Loucy (cell line): ENCODE measurements at regions not wholly inside any gene's neighbourhood (a gene's known extent, or its start where the extent isn't known, plus 50 kb on each side); places are given as distances from the start of the nearest gene placed in this dataset.

Experiments used
- H2AFZ ChIP-seq: fragments of 200-600 bp; sonication (generic); 2 replicates; pipeline ENCODE4 v1.6.0; 2016; ENCODE audit warnings: antibody characterized with exemption, mild to moderate bottlenecking, low read length, moderate library complexity
- H3F3A ChIP-seq: fragments of 200-600 bp; 2 replicates; pipeline ENCODE4 v1.6.0; 2016; ENCODE audit warnings: antibody characterized with exemption, low read depth, mild to moderate bottlenecking
- H3K27me3 ChIP-seq: fragments of 200-600 bp; sonication (generic); 2 replicates; pipeline ENCODE4 v1.6.1; 2014; ENCODE audit warnings: low read length, mild to moderate bottlenecking; ENCODE audit not compliant: insufficient read depth, poor library complexity, severe bottlenecking
- H3K36me3 ChIP-seq: fragments of 200-600 bp; sonication (generic); 2 replicates; pipeline ENCODE4 v1.6.1; 2016; ENCODE audit warnings: low read length; ENCODE audit not compliant: insufficient read depth
- H3K4me1 ChIP-seq: fragments of 200-600 bp; sonication (generic); 2 replicates; pipeline ENCODE4 v1.5.1; 2014; ENCODE audit warnings: low read length, mild to moderate bottlenecking; ENCODE audit not compliant: insufficient read depth, poor library complexity, severe bottlenecking
- H3K4me2 ChIP-seq: fragments of 200-600 bp; sonication (generic); 2 replicates; pipeline ENCODE4 v1.6.0; 2014; ENCODE audit warnings: antibody characterized with exemption, low read length, low read depth, mild to moderate bottlenecking; ENCODE audit not compliant: poor library complexity, severe bottlenecking
- H3K4me3 ChIP-seq: fragments of 200-600 bp; sonication (generic); 2 replicates; pipeline ENCODE4 v1.5.1; 2014; ENCODE audit warnings: low read length, mild to moderate bottlenecking, mixed read lengths; ENCODE audit not compliant: poor library complexity, severe bottlenecking
- H3K79me2 ChIP-seq: fragments of 200-600 bp; sonication (generic); 2 replicates; pipeline ENCODE4 v1.6.1; 2014; ENCODE audit warnings: low read length; ENCODE audit not compliant: insufficient read depth
- H3K9ac ChIP-seq: fragments of 200-600 bp; sonication (generic); 2 replicates; pipeline ENCODE4 v1.6.0; 2014; ENCODE audit warnings: mild to moderate bottlenecking, low read depth, low read length, moderate library complexity; ENCODE audit not compliant: poor library complexity, severe bottlenecking
- H3K9me2 ChIP-seq: fragments of 200-600 bp; sonication (generic); replicated peaks from 2 replicates; pipeline ENCODE4 v1.6.1; 2016; ENCODE audit warnings: low read depth, low read length, mixed read lengths
- H3K9me3 ChIP-seq: fragments of 200-600 bp; sonication (generic); 2 replicates; pipeline ENCODE4 v1.6.1; 2014; ENCODE audit warnings: mild to moderate bottlenecking, antibody characterized with exemption, low read length, low read depth; ENCODE audit not compliant: insufficient read depth
- H4K20me1 ChIP-seq: fragments of 200-600 bp; sonication (generic); 2 replicates; pipeline ENCODE4 v1.6.0; 2014; ENCODE audit warnings: antibody characterized with exemption, low read length, mild to moderate bottlenecking; ENCODE audit not compliant: insufficient read depth, poor library complexity, severe bottlenecking
- EZH2phosphoT487 ChIP-seq: fragments of 200-600 bp; IDR thresholded peaks from 2 replicates; pipeline ENCODE4 v1.6.1; 2018; ENCODE audit warnings: antibody characterized with exemption, mild to moderate bottlenecking, moderate library complexity, borderline replicate concordance
- TF ChIP-seq, protein P1 (sequence below): fragments of 200-600 bp; sonication (generic); conservative IDR thresholded peaks from 2 replicates; pipeline ENCODE4 v1.5.1; 2014; ENCODE audit warnings: mild to moderate bottlenecking, antibody characterized with exemption, low read length

GRCh38 chr3:113124256-113124830, 87.0 kb upstream of the BOC start:
- H3K9ac ChIP-seq = no peak overlapping the region
- no peak overlapping the region for H2AFZ ChIP-seq
- TF ChIP-seq EZH2phosphoT487 = no peak
- TF ChIP-seq, protein P1, sequence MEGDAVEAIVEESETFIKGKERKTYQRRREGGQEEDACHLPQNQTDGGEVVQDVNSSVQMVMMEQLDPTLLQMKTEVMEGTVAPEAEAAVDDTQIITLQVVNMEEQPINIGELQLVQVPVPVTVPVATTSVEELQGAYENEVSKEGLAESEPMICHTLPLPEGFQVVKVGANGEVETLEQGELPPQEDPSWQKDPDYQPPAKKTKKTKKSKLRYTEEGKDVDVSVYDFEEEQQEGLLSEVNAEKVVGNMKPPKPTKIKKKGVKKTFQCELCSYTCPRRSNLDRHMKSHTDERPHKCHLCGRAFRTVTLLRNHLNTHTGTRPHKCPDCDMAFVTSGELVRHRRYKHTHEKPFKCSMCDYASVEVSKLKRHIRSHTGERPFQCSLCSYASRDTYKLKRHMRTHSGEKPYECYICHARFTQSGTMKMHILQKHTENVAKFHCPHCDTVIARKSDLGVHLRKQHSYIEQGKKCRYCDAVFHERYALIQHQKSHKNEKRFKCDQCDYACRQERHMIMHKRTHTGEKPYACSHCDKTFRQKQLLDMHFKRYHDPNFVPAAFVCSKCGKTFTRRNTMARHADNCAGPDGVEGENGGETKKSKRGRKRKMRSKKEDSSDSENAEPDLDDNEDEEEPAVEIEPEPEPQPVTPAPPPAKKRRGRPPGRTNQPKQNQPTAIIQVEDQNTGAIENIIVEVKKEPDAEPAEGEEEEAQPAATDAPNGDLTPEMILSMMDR = no peak
- no peaks in the 10 kb centered on the region for H3K36me3 ChIP-seq
- H3K4me2 ChIP-seq = no peak overlapping the region
- H4K20me1 ChIP-seq = no peaks in the 10 kb centered on the region
- H3K9me3 ChIP-seq = no peaks in the 10 kb centered on the region
- no peak overlapping the region for H3K4me3 ChIP-seq
- H3K9me2 ChIP-seq = no peaks in the 10 kb centered on the region
- H3F3A ChIP-seq = no peaks in the 10 kb centered on the region
- H3K27me3 ChIP-seq = no peaks in the 10 kb centered on the region
- H3K79me2 ChIP-seq = no peaks in the 10 kb centered on the region
- H3K4me1 ChIP-seq = no peaks in the 10 kb centered on the region

- H3K4me2 ChIP-seq = no peak overlapping the region
- no peak overlapping the region for H3K4me3 ChIP-seq
- no peaks in the 10 kb centered on the region for H3K4me1 ChIP-seq
- H3K9me2 ChIP-seq = no peaks in the 10 kb centered on the region
- H3K9ac ChIP-seq = no peak overlapping the region
- H4K20me1 ChIP-seq = no peaks in the 10 kb centered on the region
- H3K79me2 ChIP-seq = no peaks in the 10 kb centered on the region
- no peaks in the 10 kb centered on the region for H3K27me3 ChIP-seq
- H3F3A ChIP-seq = no peaks in the 10 kb centered on the region
- H3K9me3 ChIP-seq = no peaks in the 10 kb centered on the region
- TF ChIP-seq EZH2phosphoT487 = no peak
- TF ChIP-seq, protein P1 = no peak
- H2AFZ ChIP-seq = no peak overlapping the region
- no peaks in the 10 kb centered on the region for H3K36me3 ChIP-seq
These were observed 85.4 kb upstream of the BOC start for GRCh38 chr3:113125951-113126350.

DNA sequence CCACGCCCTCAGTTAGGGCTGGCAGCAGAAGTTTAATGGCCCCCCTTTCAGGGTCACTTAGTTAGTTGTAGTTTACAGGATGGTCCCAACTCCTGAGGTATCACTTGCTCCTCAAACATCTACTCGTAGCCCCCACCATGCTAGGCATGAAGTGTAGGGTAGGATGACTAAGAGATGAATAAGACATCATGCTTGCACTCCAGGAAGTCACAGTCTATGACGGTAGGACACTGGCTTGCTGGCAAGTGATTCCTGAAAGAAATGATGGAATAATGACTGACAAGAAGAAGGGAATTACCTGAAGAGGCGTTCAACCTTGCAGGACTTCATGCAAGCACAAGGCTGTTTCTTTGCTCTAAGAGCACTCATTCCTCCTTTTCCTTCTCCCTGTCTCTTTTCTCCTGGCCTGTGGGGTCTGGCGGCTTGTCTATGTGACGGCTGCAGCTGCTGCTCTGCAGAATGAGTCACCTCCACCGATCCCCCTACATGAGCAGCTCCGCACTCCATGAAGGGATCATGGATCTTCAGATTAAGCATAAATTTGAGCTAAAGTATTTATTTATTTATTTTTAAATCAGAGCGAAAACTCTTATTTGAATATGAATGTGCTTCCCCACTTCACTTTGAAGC, 82.9 kb upstream of the BOC start:
- no peak overlapping the region for H3K9ac ChIP-seq
- H2AFZ ChIP-seq = no peak overlapping the region
- no peaks in the 10 kb centered on the region for H3K36me3 ChIP-seq
- no peaks in the 10 kb centered on the region for H4K20me1 ChIP-seq
- no peak overlapping the region for H3K4me2 ChIP-seq
- H3K79me2 ChIP-seq = no peaks in the 10 kb centered on the region
- TF ChIP-seq EZH2phosphoT487 = no peak
- TF ChIP-seq, protein P1 = no peak
- H3K9me2 ChIP-seq = no peaks in the 10 kb centered on the region
- no peaks in the 10 kb centered on the region for H3K4me1 ChIP-seq
- no peaks in the 10 kb centered on the region for H3K27me3 ChIP-seq
- no peak overlapping the region for H3K4me3 ChIP-seq
- no peaks in the 10 kb centered on the region for H3K9me3 ChIP-seq
- H3F3A ChIP-seq = no peaks in the 10 kb centered on the region
